WI38 (cell line): ENCODE measurements at regions not wholly inside any gene's neighbourhood (a gene's known extent, or its start where the extent isn't known, plus 50 kb on each side); places are given as distances from the start of the nearest gene placed in this dataset.

Source experiments
- H3K4me3 ChIP-seq: 2 replicates; pipeline ENCODE4 v1.5.1; 2011; ENCODE audit warnings: low read depth, mild to moderate bottlenecking, control low read depth, low read length
- TF ChIP-seq, protein P1 (sequence below): IDR thresholded peaks from 2 replicates; pipeline ENCODE4 v1.5.1; 2012; ENCODE audit warnings: low read depth, mild to moderate bottlenecking, control low read depth, low read length

DNA sequence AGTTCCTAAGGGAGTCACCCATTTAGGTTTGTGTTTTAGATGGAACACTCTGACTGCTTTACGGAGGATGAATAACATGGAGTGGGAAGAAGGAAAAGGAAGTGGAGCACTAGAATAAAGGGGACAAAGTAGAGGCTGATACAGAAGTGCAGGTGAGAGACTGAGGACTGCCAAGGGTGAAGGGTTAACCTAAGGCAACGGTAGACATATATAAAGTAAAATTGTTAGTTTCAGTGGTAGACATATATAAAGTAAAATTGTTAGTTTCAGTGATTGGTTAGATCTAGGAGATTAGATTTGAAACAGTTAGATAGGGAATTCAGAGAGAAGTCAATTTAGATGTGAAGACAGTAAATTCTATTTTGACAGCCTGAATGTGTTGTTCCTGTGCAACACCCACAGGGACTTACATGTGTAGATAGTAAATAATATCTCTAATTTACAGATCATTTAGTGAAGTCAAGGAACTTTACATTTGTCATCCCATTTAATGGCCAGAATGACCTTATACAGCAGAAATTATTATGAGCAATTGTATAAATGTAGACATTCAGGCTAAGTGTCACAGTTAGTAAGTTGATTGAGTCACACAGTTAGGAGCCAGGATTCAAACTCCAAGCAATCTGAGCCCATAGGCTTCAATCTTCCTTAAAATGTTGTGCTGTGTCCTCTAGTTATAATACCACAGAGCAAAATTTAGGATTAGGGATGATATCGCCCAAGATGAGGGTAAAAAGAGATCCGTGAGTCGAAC lies 270.8 kb upstream of the UBE2E3 start:
- TF ChIP-seq, protein P1, sequence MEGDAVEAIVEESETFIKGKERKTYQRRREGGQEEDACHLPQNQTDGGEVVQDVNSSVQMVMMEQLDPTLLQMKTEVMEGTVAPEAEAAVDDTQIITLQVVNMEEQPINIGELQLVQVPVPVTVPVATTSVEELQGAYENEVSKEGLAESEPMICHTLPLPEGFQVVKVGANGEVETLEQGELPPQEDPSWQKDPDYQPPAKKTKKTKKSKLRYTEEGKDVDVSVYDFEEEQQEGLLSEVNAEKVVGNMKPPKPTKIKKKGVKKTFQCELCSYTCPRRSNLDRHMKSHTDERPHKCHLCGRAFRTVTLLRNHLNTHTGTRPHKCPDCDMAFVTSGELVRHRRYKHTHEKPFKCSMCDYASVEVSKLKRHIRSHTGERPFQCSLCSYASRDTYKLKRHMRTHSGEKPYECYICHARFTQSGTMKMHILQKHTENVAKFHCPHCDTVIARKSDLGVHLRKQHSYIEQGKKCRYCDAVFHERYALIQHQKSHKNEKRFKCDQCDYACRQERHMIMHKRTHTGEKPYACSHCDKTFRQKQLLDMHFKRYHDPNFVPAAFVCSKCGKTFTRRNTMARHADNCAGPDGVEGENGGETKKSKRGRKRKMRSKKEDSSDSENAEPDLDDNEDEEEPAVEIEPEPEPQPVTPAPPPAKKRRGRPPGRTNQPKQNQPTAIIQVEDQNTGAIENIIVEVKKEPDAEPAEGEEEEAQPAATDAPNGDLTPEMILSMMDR: no peak
- H3K4me3 ChIP-seq: no peak overlapping the region

DNA sequence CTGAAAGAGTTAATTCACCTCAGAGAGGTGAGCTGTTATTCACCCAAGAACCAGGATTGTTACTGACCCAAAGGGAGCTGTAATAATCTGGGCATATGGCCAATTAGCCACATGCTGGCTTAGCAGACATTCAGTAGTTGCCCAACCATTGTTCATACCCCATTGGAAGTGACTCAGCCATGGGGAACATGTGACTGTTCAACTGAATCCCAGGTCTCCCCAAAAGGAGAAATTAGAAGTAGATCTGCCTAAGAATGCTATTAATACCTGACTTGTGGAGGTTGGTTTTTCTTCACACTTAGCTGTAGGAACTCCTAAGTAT lies 272.6 kb upstream of the UBE2E3 start:
- TF ChIP-seq, protein P1: no peak

DNA sequence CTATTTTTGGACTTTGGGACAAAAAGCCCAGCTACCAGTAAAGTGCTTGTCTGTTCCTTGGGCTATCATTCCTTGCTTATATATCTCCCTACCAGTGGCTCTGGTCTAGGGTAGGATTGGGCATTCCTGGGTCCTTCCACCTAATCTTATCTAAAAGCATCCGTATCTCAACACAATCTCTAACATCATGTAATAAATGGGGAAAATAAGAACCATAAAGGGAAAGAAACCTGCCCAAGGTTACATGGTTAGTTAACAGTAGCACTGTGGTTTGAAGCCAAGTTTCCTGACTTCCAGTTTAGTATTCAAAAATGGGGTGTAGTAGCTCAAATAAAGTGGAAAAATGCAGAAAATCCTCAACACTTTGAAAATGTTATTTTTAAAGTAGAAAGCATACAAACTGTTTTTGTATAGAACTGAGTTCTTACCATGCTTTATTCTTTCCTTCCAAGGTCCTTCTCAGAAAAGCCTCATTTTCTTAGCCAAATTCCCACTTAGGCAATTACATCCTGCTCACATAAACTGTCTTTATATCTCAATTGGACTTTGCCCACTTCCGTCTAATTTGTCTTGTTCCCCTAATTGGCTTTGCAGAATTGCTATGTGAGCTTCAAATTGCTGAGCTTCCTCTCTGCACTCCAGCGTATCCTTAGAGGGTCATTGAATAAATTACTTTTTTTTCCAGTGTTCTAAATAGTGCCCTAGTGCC lies 273.1 kb upstream of the UBE2E3 start:
- TF ChIP-seq, protein P1: no peak
- no peak overlapping the region for H3K4me3 ChIP-seq

More for the DNA sequence above, 272.6 kb upstream of the UBE2E3 start:
- no peak overlapping the region for H3K4me3 ChIP-seq

DNA sequence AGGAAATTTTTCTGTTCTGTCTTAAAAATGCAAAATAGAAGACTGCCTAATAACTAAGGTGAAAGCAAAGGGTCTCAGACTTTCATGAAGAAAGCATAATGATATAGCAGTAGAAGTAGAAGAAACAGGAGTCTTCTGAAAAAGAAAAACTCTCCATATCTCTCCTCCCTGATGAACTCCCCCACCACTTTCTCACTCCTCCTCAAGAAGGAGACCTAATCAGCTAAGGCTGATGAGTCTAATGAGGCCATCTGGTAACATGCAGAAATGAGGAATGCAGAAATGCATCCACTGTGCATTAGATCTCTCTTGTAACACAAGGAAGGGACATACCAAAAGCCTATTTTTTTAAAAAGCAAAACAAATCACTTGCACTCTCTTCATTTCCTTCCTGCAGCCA lies 273.7 kb upstream of the UBE2E3 start:
- H3K4me3 ChIP-seq: no peak overlapping the region
- TF ChIP-seq, protein P1: no peak

DNA sequence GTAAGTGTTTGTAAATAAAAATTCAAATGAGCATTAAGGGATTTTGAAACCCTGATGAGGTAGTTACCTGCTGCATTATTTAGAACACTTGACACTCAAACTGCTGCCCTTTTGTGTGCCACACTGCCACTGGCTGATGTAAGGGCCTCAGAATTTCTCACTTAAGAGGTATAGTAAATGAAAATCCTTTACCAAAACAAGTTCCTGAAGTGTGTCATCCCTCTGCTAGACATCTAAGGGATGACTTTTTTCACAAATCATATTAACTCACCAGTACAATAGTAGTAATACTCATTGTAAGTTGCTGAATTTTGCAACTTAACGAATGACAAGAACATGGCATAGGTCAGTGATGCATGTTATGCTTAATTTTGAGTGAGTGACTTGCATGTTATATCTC lies 274.9 kb upstream of the UBE2E3 start:
- TF ChIP-seq, protein P1: no peak
- H3K4me3 ChIP-seq: no peak overlapping the region

DNA sequence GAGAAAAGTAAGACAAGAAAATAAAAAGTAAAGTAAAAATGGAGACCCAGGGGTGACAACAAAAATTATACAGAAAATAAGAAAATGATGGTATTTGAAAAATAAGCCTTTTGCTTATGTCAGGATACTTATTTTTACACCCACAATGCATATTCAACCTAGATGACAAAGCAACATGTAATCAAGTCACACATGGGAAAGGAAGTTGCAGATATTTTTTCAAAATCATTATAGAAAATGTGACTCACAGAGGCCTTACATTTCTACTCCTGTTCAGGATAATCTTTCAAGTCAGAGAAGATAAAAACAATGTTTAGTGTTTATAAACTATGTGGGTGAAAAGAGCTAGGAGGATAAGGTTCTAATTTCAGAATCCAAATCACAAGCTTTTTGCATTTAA lies 275.3 kb upstream of the UBE2E3 start:
- no peak overlapping the region for H3K4me3 ChIP-seq
- TF ChIP-seq, protein P1: no peak

DNA sequence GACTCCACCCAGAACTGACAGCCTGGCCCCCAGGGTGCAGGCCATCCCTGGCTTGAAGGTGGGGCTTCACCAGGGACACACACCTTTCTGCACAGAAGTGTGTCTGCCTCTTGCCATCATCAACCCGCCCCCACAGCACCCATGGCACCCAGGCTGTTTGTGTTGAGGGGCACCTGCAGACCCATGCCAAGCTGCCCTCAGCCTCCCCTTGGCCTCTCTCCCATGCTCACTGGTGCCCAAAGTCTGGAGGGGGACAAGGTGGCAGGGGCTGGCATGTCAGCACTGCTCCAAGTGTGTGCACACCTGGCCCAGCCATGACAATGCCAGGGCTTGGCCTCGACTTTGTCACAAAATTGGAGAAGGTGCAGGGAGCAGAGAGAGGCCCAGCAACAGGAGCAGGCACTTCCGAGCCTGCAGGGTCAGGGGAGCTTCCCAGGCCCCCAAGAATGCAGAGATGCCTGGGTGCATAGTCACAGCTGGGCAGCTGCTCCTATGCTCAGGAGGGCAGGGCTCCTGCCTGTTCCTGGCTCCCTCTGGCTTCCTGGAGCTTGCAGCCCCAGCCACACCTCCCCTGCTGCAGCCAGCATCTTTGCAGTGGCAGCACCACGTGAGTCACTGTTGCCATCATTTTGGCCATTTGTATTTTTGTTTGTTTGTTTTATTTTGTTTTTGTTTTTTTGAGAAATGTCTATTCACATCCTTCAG lies 280.6 kb upstream of the UBE2E3 start:
- TF ChIP-seq, protein P1: no peak

More for the DNA sequence above, 280.6 kb upstream of the UBE2E3 start:
- H3K4me3 ChIP-seq: no peak overlapping the region
